B cell (primary cell): ENCODE measurements at regions not wholly inside any gene's neighbourhood (a gene's known extent, or its start where the extent isn't known, plus 50 kb on each side); places are given as distances from the start of the nearest gene placed in this dataset.

Experiments
- CTCF ChIP-seq: fragments of 200-600 bp; IDR thresholded peaks from one replicate; pipeline ENCODE4 v1.8.0; 2022; ENCODE audit warnings: antibody characterized with exemption, mild to moderate bottlenecking
- EZH2 ChIP-seq: IDR thresholded peaks from 2 replicates; pipeline ENCODE4 v1.6.1; 2012; ENCODE audit warnings: borderline replicate concordance, low read depth, mild to moderate bottlenecking, moderate library complexity, low read length; ENCODE audit not compliant: insufficient read depth, poor library complexity, severe bottlenecking

GRCh38 chr5:2631758-2632157 lies 119.7 kb downstream of the IRX2 start:
- no peak for TF ChIP-seq EZH2
- no peak for TF ChIP-seq CTCF
